SU-DHL-6 (cell line): ENCODE measurements at regions not wholly inside any gene's neighbourhood (a gene's known extent, or its start where the extent isn't known, plus 50 kb on each side); places are given as distances from the start of the nearest gene placed in this dataset.

Experiments used
- EZH2phosphoT487 ChIP-seq: fragments of 200-600 bp; sonication (generic), shearing (Covaris generic); conservative IDR thresholded peaks from 2 replicates; pipeline ENCODE4 v1.6.1; 2018; ENCODE audit warnings: mild to moderate bottlenecking, antibody characterized with exemption, low read length, moderate library complexity, mixed read lengths
- TF ChIP-seq, protein P1 (sequence below): fragments of 200-600 bp; sonication (generic); IDR thresholded peaks from one replicate; pipeline ENCODE4 v1.5.1; 2017; ENCODE audit warnings: antibody characterized with exemption, mild to moderate bottlenecking, low read length, moderate library complexity; ENCODE audit not compliant: insufficient read depth, poor library complexity, severe bottlenecking

DNA sequence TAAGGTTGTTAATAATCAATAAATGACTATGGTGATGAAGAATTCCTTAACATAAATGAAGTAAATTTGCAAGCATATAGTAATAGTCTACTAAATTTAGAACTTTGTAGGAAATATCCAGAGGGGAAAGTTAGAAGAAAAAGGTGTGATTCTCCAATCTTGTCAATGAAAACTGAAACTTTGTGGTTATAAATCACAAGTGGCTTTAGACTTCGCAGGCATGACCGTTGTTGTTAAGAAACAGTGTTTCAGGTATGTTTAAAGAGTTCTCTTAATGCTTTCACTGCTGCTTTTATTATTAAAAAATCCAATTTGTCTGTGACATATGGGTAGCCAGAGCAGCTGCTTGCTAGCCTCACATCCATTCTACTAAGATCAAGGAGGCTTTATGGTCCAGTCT, 475.6 kb upstream of the ADGRB3 start:
- TF ChIP-seq, protein P1, sequence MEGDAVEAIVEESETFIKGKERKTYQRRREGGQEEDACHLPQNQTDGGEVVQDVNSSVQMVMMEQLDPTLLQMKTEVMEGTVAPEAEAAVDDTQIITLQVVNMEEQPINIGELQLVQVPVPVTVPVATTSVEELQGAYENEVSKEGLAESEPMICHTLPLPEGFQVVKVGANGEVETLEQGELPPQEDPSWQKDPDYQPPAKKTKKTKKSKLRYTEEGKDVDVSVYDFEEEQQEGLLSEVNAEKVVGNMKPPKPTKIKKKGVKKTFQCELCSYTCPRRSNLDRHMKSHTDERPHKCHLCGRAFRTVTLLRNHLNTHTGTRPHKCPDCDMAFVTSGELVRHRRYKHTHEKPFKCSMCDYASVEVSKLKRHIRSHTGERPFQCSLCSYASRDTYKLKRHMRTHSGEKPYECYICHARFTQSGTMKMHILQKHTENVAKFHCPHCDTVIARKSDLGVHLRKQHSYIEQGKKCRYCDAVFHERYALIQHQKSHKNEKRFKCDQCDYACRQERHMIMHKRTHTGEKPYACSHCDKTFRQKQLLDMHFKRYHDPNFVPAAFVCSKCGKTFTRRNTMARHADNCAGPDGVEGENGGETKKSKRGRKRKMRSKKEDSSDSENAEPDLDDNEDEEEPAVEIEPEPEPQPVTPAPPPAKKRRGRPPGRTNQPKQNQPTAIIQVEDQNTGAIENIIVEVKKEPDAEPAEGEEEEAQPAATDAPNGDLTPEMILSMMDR: no peak
- TF ChIP-seq EZH2phosphoT487: no peak
